ENCODE measurements at regions not wholly inside any gene's neighbourhood (a gene's known extent, or its start where the extent isn't known, plus 50 kb on each side); places are given as distances from the start of the nearest gene placed in this dataset.

DNA sequence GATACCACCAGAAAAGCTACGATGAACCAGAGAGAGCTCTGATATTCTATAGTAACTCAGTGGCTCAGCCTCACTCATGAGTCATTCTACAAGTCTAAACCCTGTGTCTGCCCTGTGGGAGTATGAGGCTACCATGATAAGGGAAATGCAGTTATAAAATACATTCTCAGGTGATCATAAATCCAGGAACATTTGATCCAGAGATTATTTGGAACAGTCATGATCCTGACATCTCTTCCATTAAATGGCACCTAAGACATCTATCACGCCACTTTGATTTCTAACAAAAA is 202.6 kb upstream of the RASSF8 start:
- H3K4me3 ChIP-seq (ENCODE audit: low read depth, low read length) = no peak overlapping the region
- no peak for TF ChIP-seq POLR2A (IDR thresholded peaks at IDR 0.05; ENCODE audit: extremely low read depth, insufficient read length)
- no peak for TF ChIP-seq MYC (IDR thresholded peaks at IDR 0.05; ENCODE audit: low read depth, low read length)
- TF ChIP-seq, protein P1, sequence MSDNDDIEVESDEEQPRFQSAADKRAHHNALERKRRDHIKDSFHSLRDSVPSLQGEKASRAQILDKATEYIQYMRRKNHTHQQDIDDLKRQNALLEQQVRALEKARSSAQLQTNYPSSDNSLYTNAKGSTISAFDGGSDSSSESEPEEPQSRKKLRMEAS (IDR thresholded peaks at IDR 0.05; ENCODE audit: low read depth, low read length) = no peak
- TF ChIP-seq, protein P2, sequence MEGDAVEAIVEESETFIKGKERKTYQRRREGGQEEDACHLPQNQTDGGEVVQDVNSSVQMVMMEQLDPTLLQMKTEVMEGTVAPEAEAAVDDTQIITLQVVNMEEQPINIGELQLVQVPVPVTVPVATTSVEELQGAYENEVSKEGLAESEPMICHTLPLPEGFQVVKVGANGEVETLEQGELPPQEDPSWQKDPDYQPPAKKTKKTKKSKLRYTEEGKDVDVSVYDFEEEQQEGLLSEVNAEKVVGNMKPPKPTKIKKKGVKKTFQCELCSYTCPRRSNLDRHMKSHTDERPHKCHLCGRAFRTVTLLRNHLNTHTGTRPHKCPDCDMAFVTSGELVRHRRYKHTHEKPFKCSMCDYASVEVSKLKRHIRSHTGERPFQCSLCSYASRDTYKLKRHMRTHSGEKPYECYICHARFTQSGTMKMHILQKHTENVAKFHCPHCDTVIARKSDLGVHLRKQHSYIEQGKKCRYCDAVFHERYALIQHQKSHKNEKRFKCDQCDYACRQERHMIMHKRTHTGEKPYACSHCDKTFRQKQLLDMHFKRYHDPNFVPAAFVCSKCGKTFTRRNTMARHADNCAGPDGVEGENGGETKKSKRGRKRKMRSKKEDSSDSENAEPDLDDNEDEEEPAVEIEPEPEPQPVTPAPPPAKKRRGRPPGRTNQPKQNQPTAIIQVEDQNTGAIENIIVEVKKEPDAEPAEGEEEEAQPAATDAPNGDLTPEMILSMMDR (IDR thresholded peaks at IDR 0.05; ENCODE audit: low read depth, low read length) = no peak
- DNase-seq (ENCODE audit: low read depth) = no peak

DNA sequence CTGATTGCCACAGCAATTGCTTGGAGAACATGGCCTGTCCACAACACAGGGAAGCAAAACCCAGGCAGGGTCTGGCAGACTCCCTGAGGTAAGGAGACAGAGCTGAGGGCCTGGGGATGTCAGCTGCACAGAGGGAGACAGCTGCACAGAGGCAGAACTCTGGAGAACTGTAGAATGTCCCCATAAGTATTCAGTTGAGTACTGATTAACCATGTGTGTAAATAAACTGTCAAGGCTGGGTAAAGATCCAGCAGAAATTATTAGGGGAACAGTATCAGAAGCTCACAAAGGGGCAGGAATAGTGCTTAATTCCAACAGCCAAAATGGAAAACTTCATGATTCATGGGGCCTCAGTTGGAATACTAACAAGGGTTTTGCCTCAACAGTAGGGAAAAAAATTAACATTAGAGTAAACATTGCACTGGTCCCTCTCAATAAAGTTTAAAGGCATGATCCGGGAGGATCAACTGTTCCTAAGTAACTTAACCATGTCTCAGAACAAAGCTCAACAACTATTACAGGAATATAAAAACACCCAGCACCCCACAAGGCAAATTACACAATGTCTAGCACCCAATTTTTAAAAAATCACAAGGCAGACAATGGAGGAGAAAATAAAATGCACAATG is 201.3 kb upstream of the RASSF8 start:
- no peak overlapping the region for H3K4me3 ChIP-seq (ENCODE audit: low read depth, low read length)
- TF ChIP-seq, protein P2 (IDR thresholded peaks at IDR 0.05; ENCODE audit: low read depth, low read length) = no peak
- TF ChIP-seq, protein P1 (IDR thresholded peaks at IDR 0.05; ENCODE audit: low read depth, low read length) = no peak
- TF ChIP-seq POLR2A (IDR thresholded peaks at IDR 0.05; ENCODE audit: extremely low read depth, insufficient read length) (no peak), MYC (IDR thresholded peaks at IDR 0.05; ENCODE audit: low read depth, low read length) (no peak)
- DNase-seq (ENCODE audit: low read depth) = no peak

DNA sequence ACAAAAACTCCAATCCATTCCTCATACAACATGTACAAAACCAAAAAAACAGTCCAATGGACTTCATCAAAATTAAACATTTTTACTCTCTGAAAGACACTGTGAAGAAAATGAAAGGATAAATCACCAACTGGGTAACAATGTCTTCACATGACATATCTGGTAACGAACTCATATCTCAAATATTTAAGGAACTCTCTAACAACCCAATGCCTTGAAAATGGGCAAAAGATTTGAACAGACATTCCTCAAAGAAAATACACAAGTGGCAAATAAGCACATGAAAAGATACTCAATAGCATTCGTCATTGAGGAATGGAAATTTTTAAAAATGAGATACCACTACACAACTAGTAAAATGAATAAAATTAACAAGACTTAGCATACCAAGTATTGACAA is 198.7 kb upstream of the RASSF8 start:
- no peak overlapping the region for H3K4me3 ChIP-seq (ENCODE audit: low read depth, low read length)
- DNase-seq (ENCODE audit: low read depth) = no peak
- TF ChIP-seq, protein P1 (IDR thresholded peaks at IDR 0.05; ENCODE audit: low read depth, low read length) = no peak
- TF ChIP-seq, protein P2 (IDR thresholded peaks at IDR 0.05; ENCODE audit: low read depth, low read length) = no peak
- TF ChIP-seq MYC (IDR thresholded peaks at IDR 0.05; ENCODE audit: low read depth, low read length) = no peak

DNA sequence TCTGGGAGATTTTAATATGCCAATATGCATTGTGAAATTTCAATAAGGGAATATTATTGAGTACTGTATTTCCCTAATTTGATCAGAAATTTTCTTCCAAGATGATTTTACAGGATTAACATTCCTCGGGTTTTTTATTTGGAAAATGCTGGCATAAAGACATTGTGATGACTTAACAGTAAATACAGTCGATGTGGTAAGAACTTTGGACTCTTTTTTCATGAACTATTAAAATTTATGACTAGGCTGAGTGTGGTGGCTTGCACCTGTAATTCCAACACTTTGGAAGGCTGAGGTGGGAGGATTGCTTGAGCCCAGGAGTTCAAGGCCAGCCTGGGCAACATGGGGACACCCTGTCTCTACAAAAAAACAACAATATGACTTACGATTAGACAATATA is 197.1 kb upstream of the RASSF8 start:
- H3K4me3 ChIP-seq (ENCODE audit: low read depth, low read length) = no peak overlapping the region
- TF ChIP-seq, protein P1 (IDR thresholded peaks at IDR 0.05; ENCODE audit: low read depth, low read length) = no peak
- TF ChIP-seq POLR2A (IDR thresholded peaks at IDR 0.05; ENCODE audit: extremely low read depth, insufficient read length) (no peak), MYC (IDR thresholded peaks at IDR 0.05; ENCODE audit: low read depth, low read length) (no peak)
- TF ChIP-seq, protein P2 (IDR thresholded peaks at IDR 0.05; ENCODE audit: low read depth, low read length) = no peak
- DNase-seq (ENCODE audit: low read depth) = no peak

DNA sequence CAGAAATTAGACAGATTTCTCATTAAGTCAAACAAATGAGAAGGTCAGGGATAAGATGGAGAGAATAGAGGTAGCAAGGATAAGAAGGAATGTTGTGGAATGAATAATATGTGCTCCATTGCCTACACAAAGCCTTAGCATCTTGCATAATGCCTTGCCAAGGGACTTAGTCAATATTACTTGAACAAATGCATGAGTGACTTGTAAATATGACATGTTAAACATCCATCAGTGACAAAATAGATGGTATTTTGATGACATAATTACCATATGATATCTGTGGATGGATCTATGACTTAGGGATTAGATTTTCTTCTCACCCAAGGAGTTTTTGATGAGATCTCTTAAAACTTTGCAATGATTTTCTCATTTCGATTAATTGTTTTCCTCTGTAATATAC is 194.1 kb upstream of the RASSF8 start:
- TF ChIP-seq POLR2A (IDR thresholded peaks at IDR 0.05; ENCODE audit: extremely low read depth, insufficient read length) (no peak), MYC (IDR thresholded peaks at IDR 0.05; ENCODE audit: low read depth, low read length) (no peak)
- TF ChIP-seq, protein P1 (IDR thresholded peaks at IDR 0.05; ENCODE audit: low read depth, low read length) = no peak
- TF ChIP-seq, protein P2 (IDR thresholded peaks at IDR 0.05; ENCODE audit: low read depth, low read length) = no peak
- no peak for DNase-seq (ENCODE audit: low read depth)
- H3K4me3 ChIP-seq (ENCODE audit: low read depth, low read length) = no peak overlapping the region
